GM19395 (cell line): ENCODE measurements at regions not wholly inside any gene's neighbourhood (a gene's known extent, or its start where the extent isn't known, plus 50 kb on each side); places are given as distances from the start of the nearest gene placed in this dataset.

Experiments
- ATAC-seq: cut with Tn5 transposase; IDR thresholded peaks from one replicate; pipeline ENCODE4 v1.9.1; 2021; ENCODE audit warnings: mild to moderate bottlenecking, moderate library complexity; ENCODE audit not compliant: unreplicated experiment

- no peak for ATAC-seq
Observed at GRCh38 chr3:5523125-5523524, 335.6 kb downstream of the EDEM1 start.

DNA sequence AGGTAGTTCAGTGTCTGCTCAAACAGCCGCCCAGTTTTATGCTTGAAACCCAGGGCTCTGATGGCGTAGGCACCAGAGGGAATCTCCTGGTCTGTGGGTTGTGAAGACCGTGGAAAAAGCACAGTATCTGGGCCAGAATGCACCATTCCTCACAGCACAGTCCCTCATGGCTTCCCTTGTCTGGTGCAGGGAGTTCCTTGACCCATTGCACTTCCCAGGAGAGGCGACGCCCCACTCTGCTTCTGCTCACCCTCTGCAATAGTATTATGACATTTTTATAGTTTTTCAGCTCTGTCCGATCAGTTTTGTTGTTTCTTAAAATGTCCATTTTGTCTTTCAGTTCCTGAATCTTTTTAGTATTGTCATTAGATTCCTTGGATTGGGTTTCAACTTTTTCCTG lies 343.5 kb downstream of the EDEM1 start:
- ATAC-seq, result no peak

DNA sequence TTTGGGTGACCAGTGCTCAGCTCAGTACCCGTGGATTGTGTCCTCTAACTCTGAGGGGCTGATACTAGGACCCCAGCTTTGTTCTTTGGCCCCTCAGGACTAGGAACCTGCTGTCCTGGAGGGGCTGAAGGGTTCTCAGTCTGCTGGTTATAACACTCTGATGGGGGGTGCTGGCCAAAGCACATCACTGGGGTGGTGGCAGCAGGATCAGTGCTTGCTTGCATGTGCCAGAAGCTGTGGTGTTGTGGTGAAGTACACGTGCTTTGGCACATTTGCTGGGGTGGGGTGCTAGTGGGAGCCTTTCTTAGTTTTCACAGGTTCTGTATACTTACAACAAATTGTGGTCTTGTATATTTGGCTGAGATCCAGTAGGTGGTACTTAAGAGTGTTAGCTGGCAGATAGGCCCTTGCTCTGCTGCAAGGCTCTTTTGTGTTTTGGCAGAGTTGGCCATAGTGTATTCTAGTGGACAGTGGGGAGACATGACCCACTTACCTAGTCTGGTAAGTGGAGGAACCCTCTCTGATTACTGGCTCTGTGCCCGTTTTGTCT lies 344.3 kb downstream of the EDEM1 start:
- ATAC-seq, result no peak

DNA sequence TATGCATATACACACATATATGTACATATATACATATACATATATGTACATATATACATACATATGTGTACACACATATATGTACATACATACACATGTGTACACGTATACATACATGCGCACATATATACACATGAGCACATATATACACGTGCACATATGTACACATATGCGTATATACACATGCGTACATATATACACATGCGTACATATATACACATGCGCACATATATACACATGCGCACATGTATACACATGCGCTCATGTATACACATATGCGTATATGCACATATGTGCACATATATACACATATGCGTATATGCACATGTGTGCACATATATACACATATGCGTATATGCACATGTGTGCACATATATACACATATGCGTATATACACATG lies 353.0 kb downstream of the EDEM1 start:
- ATAC-seq, result no peak

- ATAC-seq, result no peak
Observed at GRCh38 chr3:5542472-5542871, 355.0 kb downstream of the EDEM1 start.

DNA sequence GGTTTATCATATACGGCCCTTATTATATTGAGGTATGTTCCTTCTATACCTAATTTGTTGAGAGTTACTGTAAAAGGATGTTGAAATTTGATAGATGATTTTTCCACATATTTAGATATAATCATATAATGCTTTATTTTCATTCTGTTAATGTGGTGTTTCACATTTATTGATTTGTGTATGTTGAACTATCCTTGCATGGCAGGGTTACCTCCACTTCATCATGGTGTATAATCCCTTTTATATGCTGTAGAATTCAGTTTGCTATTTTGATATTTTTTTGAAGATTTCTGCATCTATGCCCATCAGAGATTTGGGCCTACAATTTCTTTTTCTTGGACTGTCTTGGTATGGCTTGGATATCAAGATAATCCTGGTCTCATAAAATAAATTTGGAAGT lies 355.5 kb downstream of the EDEM1 start:
- ATAC-seq, result no peak

- ATAC-seq, result no peak
Observed at GRCh38 chr3:5545719-5546118, 358.2 kb downstream of the EDEM1 start.

- ATAC-seq, result no peak
Observed at GRCh38 chr3:5553203-5553602, 365.7 kb downstream of the EDEM1 start.

DNA sequence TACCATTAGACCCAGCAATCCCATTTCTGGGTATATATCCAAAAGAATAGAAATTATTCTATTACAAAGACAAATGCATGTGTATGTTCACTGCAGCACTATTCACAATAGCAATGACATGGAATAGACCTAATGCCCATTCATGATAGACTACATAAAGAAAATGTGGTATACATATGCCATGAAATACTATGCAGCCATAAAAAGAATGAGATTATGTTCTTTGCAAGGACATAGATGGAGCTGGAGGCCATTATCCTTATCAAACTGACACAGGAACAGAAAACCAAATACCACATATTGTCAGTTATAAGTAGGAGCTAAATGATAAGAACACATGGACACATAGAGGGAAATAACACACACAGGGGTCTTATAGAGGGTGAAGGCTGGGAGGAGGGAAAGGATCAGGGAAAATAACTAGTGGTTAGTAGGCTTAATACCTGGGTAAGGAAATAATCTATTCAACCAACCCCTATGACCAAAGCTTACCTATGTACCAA lies 366.8 kb downstream of the EDEM1 start:
- no peak for ATAC-seq

DNA sequence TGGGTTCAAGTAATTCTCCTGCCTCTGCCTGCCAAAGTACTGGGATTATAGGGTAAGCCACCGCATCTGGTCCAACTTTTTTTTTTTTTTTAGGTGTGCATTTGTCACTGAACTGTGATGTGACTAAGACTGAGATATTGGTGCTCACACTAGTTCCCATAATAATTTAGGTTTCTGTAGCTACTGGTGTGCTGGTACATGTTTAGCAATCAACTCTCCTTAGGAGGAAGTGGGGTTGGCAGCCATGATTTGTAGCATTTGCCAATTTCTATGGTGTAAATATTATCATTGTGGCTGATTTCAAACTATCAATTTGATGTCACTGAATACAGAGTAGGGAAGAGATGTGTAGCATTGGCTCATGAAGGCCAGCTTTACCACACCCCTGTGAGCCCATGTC lies 372.7 kb downstream of the EDEM1 start:
- no peak for ATAC-seq

DNA sequence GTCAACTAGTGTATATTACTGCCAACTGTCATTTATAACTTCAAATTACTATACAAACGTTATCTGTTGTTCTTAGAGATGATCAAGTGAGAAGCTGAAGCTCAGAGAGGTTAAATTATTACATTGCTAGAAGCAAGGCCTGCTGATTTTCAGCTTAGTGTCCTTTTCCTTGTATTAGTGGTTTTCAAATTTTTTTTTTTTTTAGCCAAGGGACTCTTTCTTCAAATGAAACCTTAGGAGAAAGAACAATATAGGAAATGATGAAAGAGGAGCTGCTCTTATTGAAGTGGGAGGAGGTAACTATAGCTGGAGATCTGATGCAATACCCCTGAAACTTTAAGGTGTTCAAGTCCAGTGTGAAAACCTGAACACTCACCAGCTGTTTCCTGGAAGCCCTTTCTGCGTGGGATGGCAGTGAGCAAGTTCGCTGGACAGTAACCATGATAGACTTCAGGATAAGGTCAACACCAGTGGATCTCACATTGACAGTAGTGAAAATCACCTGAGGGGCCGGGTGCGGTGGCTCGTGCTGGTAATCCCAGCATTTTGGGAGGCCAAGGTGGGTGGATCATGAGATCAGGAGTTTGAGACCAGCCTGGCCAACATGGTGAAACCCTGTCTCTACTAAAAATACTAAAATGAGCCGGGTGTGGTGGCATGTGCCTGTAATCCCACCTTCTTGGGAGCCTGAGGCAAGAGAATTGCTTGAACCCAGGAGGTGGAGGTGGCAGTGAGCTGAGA lies 376.2 kb downstream of the EDEM1 start:
- ATAC-seq, result no peak

DNA sequence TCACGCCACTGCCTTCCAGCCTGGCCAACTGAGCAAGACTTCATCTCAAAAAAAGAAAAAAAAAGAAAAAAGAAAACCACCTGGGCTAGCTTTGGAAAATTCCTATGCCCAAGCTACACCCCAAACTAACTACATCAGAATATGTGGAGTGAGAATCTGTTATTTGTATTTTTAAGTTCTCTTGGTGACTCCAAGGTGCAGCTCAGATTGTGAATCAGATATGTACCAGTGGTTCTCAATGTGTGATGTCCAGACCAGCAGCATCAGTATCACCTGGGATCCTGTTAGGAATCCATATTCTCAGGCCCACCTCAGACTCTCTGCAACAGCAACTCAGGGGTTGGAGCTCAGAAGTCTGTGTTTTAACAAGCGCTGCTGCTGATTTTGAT lies 376.8 kb downstream of the EDEM1 start:
- ATAC-seq, result no peak

- no peak for ATAC-seq
Observed at GRCh38 chr3:5565026-5565425, 377.5 kb downstream of the EDEM1 start.

- no peak for ATAC-seq
Observed at GRCh38 chr3:5567113-5567512, 379.6 kb downstream of the EDEM1 start.

- ATAC-seq, result no peak
Observed at GRCh38 chr3:5568451-5568850, 380.9 kb downstream of the EDEM1 start.

GRCh38 chr3:5569152-5569551 lies 381.6 kb downstream of the EDEM1 start:
- no peak for ATAC-seq

- no peak for ATAC-seq
Observed at GRCh38 chr3:5572168-5572567, 384.7 kb downstream of the EDEM1 start.

GRCh38 chr3:5576277-5577011 lies 388.9 kb downstream of the EDEM1 start:
- no peak for ATAC-seq

- ATAC-seq, result no peak
Observed at GRCh38 chr3:5579139-5579602, 391.7 kb downstream of the EDEM1 start.

GRCh38 chr3:5579946-5580345 lies 392.4 kb downstream of the EDEM1 start:
- no peak for ATAC-seq

- no peak for ATAC-seq
Observed at GRCh38 chr3:5580826-5581225, 393.3 kb downstream of the EDEM1 start.

- ATAC-seq, result no peak
Observed at GRCh38 chr3:5581743-5582142, 394.2 kb downstream of the EDEM1 start.
